ENCODE measurements at regions not wholly inside any gene's neighbourhood (a gene's known extent, or its start where the extent isn't known, plus 50 kb on each side); places are given as distances from the start of the nearest gene placed in this dataset.

- RAD21 ChIA-PET (ENCODE audit: low non-redundant PET in 1 of 2, low total read pairs in 2 of 2, uncharacterized antibody in 2 of 2, unreplicated experiment in 2 of 2), result no interaction called here
- ATAC-seq, result no peak
Measured at GRCh38 chr1:116457946-116458604, 85.0 kb downstream of the ATP1A1 start.

More at GRCh38 chr1:116457946-116458604, 85.0 kb downstream of the ATP1A1 start:
- Histone ChIP-seq H3K4me2 (ENCODE audit: low read length) (no peak overlapping the region), H3K4me3 (replicated peaks in 1 of 2; ENCODE audit: low read depth in 1 of 2, low read length in 2 of 2) (no peak overlapping the region), H3K9ac (ENCODE audit: low read length) (no peak overlapping the region), H3K27me3 (ENCODE audit: insufficient read depth, low read length) (no peaks in the 10 kb centered on the region), H2AFZ (ENCODE audit: low read depth, low read length, poor library complexity, severe bottlenecking) (no peak overlapping the region), H4K20me1 (ENCODE audit: insufficient read depth) (no peaks in the 10 kb centered on the region), H3K27ac (ENCODE audit: low read depth, low read length) (no peak overlapping the region), H3K4me1 (ENCODE audit: control insufficient read depth in 1 of 2, insufficient read depth in 2 of 2, low read length in 2 of 2) (no peaks in the 10 kb centered on the region), H3K79me2 (ENCODE audit: insufficient read depth, low read length) (no peaks in the 10 kb centered on the region), H3K36me3 (ENCODE audit: control insufficient read depth in 1 of 2, insufficient read depth in 2 of 2, low read length in 2 of 2) (no peaks in the 10 kb centered on the region), H3K9me3 (ENCODE audit: control insufficient read depth in 1 of 2, insufficient read depth in 1 of 2, low read depth in 1 of 2, low read length in 2 of 2) (no peaks in the 10 kb centered on the region), H3K9me2 (ENCODE audit: insufficient read depth) (no peaks in the 10 kb centered on the region)
- no TSS peak for BruUV-seq (replicated peaks)
- ChIA-PET POLR2A (no interaction called here), CTCF (interaction anchor here (1.2 kb wide), 1 partner anchor 41 kb away, joined by 3 read pairs; no protein-coding TSS in a partner anchor)
- DNase-seq (ENCODE audit: low read depth, low spot score), result no peak
- TF ChIP-seq RAD21 (IDR thresholded peaks at IDR 0.05; ENCODE audit: low read depth) (no peak), CBX3 (IDR thresholded peaks at IDR 0.05; ENCODE audit: low read depth) (no peak), TCF7L2 (IDR thresholded peaks at IDR 0.05; ENCODE audit: borderline replicate concordance, extremely low read depth, insufficient read depth, insufficient read length) (no peak), SIN3A (IDR thresholded peaks at IDR 0.05; ENCODE audit: low read depth) (no peak), MAX (IDR thresholded peaks at IDR 0.05) (no peak), JUND (IDR thresholded peaks at IDR 0.05) (no peak), ELF1 (IDR thresholded peaks at IDR 0.05; ENCODE audit: borderline replicate concordance, low read depth) (no peak), CEBPB (IDR thresholded peaks at IDR 0.05; ENCODE audit: low read depth) (no peak), CTCF (IDR thresholded peaks at IDR 0.05 in 2 of 3, conservative IDR thresholded peaks at IDR 0.05 in 1 of 3; ENCODE audit: borderline replicate concordance in 1 of 3, insufficient read depth in 1 of 3, low read depth in 2 of 3, low read length in 2 of 3) (no peak), ATF3 (IDR thresholded peaks at IDR 0.05) (no peak), EZH2phosphoT487 (IDR thresholded peaks at IDR 0.05; ENCODE audit: borderline replicate concordance) (no peak), POLR2A (IDR thresholded peaks at IDR 0.05; ENCODE audit: borderline replicate concordance, extremely low read depth, insufficient read depth, insufficient read length) (no peak)
- TF ChIP-seq, protein P1, sequence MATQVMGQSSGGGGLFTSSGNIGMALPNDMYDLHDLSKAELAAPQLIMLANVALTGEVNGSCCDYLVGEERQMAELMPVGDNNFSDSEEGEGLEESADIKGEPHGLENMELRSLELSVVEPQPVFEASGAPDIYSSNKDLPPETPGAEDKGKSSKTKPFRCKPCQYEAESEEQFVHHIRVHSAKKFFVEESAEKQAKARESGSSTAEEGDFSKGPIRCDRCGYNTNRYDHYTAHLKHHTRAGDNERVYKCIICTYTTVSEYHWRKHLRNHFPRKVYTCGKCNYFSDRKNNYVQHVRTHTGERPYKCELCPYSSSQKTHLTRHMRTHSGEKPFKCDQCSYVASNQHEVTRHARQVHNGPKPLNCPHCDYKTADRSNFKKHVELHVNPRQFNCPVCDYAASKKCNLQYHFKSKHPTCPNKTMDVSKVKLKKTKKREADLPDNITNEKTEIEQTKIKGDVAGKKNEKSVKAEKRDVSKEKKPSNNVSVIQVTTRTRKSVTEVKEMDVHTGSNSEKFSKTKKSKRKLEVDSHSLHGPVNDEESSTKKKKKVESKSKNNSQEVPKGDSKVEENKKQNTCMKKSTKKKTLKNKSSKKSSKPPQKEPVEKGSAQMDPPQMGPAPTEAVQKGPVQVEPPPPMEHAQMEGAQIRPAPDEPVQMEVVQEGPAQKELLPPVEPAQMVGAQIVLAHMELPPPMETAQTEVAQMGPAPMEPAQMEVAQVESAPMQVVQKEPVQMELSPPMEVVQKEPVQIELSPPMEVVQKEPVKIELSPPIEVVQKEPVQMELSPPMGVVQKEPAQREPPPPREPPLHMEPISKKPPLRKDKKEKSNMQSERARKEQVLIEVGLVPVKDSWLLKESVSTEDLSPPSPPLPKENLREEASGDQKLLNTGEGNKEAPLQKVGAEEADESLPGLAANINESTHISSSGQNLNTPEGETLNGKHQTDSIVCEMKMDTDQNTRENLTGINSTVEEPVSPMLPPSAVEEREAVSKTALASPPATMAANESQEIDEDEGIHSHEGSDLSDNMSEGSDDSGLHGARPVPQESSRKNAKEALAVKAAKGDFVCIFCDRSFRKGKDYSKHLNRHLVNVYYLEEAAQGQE (IDR thresholded peaks at IDR 0.05; ENCODE audit: low read depth), result no peak
- intact Hi-C loops (cut with micrococcal nuclease), result no loop called here

Measured in HCT116 (cell line).